GM06990 (cell line): ENCODE measurements at regions not wholly inside any gene's neighbourhood (a gene's known extent, or its start where the extent isn't known, plus 50 kb on each side); places are given as distances from the start of the nearest gene placed in this dataset.
"Not testable (repeated sequence)": the region's sequence is repeated elsewhere in the genome, so short reads cannot be mapped to it uniquely, and the experiment has no call there.

ENCODE experiments used
- DNase-seq: peaks from one replicate; pipeline ENCODE4 v3.0.0-alpha.2; 2011; ENCODE audit not compliant: insufficient read length; ENCODE audit errors: extremely low read depth
- H3K27me3 ChIP-seq: replicated peaks from 2 replicates; pipeline ENCODE4 v1.6.0; 2011; ENCODE audit warnings: low read length; ENCODE audit not compliant: control insufficient read depth, insufficient read depth
- H3K36me3 ChIP-seq: 2 replicates; pipeline ENCODE4 v1.5.1; 2011; ENCODE audit warnings: low read length; ENCODE audit not compliant: control insufficient read depth, insufficient read depth
- H3K4me3 ChIP-seq: replicated peaks from 2 replicates; pipeline ENCODE4 v1.5.1; 2011; ENCODE audit warnings: low read depth, mild to moderate bottlenecking, control low read depth, low read length
- CTCF ChIP-seq: IDR thresholded peaks from 2 replicates; pipeline ENCODE4 v1.5.1; 2011; ENCODE audit warnings: low read length, control low read depth, mild to moderate bottlenecking, inconsistent platforms; ENCODE audit not compliant: insufficient read depth, poor library complexity, severe bottlenecking

DNA sequence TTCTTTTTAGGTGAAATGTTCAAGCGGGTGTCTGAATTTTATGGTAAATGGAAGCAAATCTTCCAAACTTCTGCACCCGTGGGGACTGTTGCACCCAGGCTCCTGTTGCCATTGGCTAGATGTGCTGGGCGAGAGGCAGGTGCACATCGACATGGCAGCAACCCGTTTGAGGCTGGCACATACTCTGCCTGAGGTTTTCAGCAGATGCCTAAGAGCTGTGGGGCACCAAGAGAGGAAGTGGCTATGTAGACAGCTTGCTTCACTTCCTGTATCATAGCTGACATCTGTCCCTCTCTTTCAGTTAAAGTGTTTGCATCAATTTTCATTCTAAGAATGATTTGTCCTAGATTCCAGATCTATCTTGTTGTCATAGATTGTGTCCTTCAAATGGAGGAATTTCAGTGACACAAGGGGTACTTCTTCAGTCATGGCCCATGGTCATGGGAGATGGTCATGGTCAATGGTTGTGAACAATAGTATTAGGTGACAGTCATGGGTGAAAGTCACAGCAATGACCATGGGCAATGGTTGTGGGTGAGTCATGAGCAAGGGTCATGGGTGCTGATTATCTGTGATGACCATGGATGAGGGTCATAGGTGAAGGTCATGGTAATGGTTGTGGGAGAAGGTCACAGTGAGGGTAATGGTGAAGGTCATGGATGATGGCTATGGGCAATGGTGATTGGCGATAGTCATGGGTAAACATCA, 115.1 kb upstream of the IRX4 start:
- Histone ChIP-seq H3K36me3 (no peaks in the 10 kb centered on the region), H3K4me3 (no peak overlapping the region), H3K27me3 (no peaks in the 10 kb centered on the region)
- no peak for TF ChIP-seq CTCF
- no peak for DNase-seq

- TF ChIP-seq CTCF, result no peak
- no peak for DNase-seq
- Histone ChIP-seq H3K4me3 (no peak overlapping the region), H3K27me3 (no peaks in the 10 kb centered on the region), H3K36me3 (no peaks in the 10 kb centered on the region)
Observed at GRCh38 chr5:1995491-1995890, 112.8 kb upstream of the IRX4 start.

GRCh38 chr5:1987471-1987870, 104.7 kb upstream of the IRX4 start:
- Histone ChIP-seq H3K27me3 (no peaks in the 10 kb centered on the region), H3K4me3 (no peak overlapping the region), H3K36me3 (no peaks in the 10 kb centered on the region)
- no peak for DNase-seq
- no peak for TF ChIP-seq CTCF

DNA sequence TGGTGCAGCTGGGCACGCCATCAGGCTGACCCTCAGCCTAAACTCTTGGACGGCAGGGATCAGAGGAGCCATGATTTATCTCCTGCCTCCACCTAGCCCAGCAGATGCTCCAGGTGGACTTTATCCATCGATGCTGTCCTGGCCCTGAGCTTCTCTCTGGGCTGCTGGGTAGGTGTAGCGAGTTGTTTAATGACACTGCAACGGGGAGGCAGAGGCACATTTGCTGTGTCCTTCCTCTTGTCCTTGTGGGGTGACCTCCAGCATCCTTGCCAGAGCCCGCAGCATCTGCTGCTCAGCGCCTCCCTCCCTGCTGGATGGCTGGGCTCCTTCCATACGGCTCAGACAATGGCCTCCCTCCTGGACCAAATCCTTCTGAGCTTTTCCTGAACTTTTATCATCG, 103.1 kb upstream of the IRX4 start:
- TF ChIP-seq CTCF, result no peak
- no peaks in the 10 kb centered on the region for H3K36me3 ChIP-seq
- H3K27me3 ChIP-seq, result no peaks in the 10 kb centered on the region
- no peak for DNase-seq
- H3K4me3 ChIP-seq, result no peak overlapping the region

DNA sequence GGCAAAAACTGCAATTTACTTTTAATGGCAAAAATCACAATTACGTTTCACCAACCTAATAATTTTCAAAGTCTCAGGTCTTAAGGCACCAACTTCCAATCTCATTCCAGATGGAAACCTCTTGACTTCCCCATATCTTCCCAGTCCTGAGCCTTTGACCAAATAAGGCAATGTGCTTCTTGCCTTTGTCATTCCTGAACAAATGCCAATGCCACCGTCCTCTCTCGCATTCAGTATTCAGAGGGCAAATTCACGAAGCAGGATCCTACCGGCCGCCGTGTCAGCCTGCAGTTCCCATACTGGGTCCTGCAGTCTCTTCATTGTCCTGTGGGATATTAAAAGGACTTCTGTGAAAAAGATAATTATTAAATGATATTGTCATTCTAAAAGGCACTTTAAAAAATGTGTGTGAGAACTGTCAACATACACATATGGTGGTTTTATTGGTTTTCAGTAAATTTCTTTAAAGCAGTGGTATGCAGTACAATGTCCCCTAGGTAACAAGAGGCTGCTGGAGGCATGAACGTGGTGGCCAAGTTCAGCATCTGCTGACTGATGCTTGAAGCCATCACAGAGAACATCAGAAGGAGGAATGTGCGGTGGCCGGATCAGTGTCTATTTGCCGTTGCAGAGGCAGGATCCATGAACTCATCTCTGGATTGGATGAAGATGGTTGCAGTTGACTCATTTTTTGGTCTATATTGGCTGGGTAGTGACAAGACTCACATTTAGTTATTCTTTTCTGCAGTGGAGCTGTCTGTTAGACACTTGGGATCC, 101.4 kb upstream of the IRX4 start:
- Histone ChIP-seq H3K27me3 (no peaks in the 10 kb centered on the region), H3K36me3 (no peaks in the 10 kb centered on the region), H3K4me3 (no peak overlapping the region)
- no peak for TF ChIP-seq CTCF
- DNase-seq, result no peak

DNA sequence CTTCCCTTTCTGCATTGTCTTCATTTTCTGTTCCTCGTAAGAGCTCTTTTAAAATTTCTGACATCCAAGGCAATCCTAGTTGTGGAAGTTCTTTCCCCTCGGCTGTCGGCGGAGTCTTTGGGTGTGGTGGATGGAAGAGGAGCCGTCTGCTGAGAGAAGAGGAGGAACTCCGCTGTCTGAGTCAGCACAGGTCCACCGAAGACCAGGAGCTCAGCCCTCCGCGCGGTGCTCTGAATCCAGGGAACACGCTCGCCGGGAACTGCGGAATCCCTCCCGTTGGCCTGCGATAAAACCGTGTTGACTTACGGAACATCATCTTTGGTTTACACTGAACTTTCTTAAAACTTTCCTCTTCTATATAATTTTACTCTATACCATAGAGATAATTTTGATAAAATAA, 100.7 kb upstream of the IRX4 start:
- H3K27me3 ChIP-seq, result no peaks in the 10 kb centered on the region
- TF ChIP-seq CTCF, result no peak
- H3K36me3 ChIP-seq, result no peaks in the 10 kb centered on the region
- DNase-seq, result no peak
- no peak overlapping the region for H3K4me3 ChIP-seq

GRCh38 chr5:1982561-1982960, 99.8 kb upstream of the IRX4 start:
- H3K27me3 ChIP-seq, DNase-seq, H3K4me3 ChIP-seq, H3K36me3 ChIP-seq: not testable (repeated sequence)
